ENCODE measurements at regions not wholly inside any gene's neighbourhood (a gene's known extent, or its start where the extent isn't known, plus 50 kb on each side); places are given as distances from the start of the nearest gene placed in this dataset.
A peak's percentile ranks its signal among the peaks of the same experiment; 100 is the strongest.

GRCh38 chr11:122523846-122524805, 131.4 kb upstream of the UBASH3B start:
- DNase-seq (ENCODE audit: low read depth in 1 of 2, low spot score in 1 of 2), result no peak

GRCh38 chr11:122521626-122522025, 133.9 kb upstream of the UBASH3B start:
- DNase-seq (ENCODE audit: low read depth in 1 of 2, low spot score in 1 of 2), result no peak

- no peak for DNase-seq (ENCODE audit: low read depth in 1 of 2, low spot score in 1 of 2)
Measured at GRCh38 chr11:122517403-122518379, 137.8 kb upstream of the UBASH3B start.

GRCh38 chr11:122516686-122517085, 138.8 kb upstream of the UBASH3B start:
- DNase-seq (ENCODE audit: low read depth in 1 of 2, low spot score in 1 of 2), result no peak

- no peak for DNase-seq (ENCODE audit: low read depth in 1 of 2, low spot score in 1 of 2)
Measured at GRCh38 chr11:122513997-122514396, 141.5 kb upstream of the UBASH3B start.

- DNase-seq (ENCODE audit: low read depth in 1 of 2, low spot score in 1 of 2), result no peak
Measured at GRCh38 chr11:122513328-122513727, 142.2 kb upstream of the UBASH3B start.

DNA sequence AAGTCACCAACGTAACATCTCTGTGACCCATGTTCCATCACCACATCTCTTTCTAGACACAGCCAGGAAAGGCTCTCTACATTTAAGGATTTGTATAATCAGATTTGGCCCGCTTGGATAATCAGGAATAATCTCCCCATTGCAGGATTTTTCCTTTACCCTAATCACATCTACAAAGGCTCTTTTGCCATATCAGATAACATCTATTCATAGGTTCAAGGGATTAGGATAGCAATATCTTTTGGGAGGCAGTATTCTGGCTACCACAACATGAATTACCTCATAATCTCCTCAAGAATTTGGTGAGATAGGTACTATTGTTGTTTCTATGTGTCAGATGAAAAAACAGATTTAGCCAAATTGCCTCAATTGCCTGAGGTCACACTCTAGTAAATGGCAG, 142.8 kb upstream of the UBASH3B start:
- DNase-seq (ENCODE audit: low read depth in 1 of 2, low spot score in 1 of 2), result no peak

GRCh38 chr11:122509899-122510298, 145.6 kb upstream of the UBASH3B start:
- no peak for DNase-seq (ENCODE audit: low read depth in 1 of 2, low spot score in 1 of 2)

DNA sequence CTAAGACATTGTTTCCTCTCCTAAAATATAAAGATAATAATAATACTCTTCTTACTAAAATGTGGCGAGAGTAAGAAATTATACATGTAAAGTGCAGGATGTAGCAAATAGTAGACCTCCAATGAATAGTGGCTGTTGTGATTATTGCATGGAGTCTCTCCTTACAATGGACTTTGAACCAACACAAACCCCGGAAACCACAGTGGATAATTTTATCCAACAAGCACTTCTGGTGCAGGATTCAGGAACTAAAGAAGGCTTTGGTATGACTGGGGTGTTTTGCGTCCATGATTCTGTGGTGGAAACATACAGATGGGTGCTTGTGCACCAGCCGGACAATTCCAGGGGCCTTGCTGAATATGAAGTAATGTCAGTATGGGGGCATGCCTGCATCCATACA, 146.4 kb upstream of the UBASH3B start:
- no peak for DNase-seq (ENCODE audit: low read depth in 1 of 2, low spot score in 1 of 2)

DNA sequence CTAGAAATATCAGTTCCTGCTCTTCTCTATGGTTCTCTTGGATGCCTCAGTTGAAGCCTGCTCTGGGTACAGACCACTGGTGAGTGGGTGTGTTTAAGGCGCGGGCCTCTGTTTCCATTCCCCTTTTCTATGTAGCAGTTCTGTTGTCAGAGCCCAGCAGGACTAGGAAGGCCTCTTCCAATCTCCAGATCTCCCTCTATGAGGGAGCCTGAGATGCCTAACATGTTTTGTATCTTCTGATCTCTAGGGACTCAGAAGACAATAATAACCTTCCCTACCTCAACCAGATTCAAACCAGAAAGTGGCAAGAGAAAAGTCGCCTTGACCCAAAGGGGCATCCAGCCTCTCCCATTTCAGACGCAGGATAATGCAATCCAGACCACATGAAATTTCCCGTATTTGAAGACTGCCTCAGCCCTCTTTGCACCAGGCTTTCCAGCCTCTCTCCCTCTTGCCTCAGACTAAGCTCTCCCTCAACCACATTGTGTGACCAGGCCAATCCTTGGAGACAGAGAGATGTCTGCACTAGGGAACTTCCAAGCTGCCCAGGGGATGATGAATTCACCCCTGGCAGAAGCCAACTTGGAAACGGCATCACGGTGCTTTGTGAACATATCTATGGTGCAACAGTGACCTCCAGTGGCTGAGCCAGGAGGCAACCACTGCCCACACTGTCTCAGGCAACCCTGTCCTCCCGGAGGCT, 150.1 kb upstream of the UBASH3B start:
- peak in 1 of 2 donors; percentile 6 for DNase-seq (ENCODE audit: low read depth in 1 of 2, low spot score in 1 of 2)

DNA sequence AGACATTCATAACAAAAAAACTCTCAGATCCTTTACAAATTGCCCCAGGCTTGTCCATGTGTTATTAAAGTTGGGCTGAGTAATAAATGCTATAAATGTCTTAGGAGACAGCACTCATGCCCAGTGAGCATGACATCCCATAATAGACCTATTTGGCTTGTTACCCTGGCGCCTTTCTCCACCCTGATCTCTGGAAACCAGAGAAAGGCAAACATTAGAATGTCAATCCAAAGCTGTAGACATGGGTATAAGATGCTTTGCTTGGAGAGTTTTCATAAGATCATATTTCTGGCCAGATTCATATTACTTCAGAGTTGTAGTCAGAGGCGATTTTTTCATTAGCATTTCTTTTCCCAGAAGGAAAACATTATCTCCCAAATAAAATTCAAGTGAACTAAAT, 161.3 kb upstream of the UBASH3B start:
- no peak for DNase-seq (ENCODE audit: low read depth in 1 of 2, low spot score in 1 of 2)

GRCh38 chr11:122491509-122491908, 164.0 kb upstream of the UBASH3B start:
- DNase-seq (ENCODE audit: low read depth in 1 of 2, low spot score in 1 of 2), result no peak

GRCh38 chr11:122488892-122489706, 166.4 kb upstream of the UBASH3B start:
- no peak for DNase-seq (ENCODE audit: low read depth in 1 of 2, low spot score in 1 of 2)

GRCh38 chr11:122487669-122488068, 167.9 kb upstream of the UBASH3B start:
- DNase-seq (ENCODE audit: low read depth in 1 of 2, low spot score in 1 of 2), result no peak

DNA sequence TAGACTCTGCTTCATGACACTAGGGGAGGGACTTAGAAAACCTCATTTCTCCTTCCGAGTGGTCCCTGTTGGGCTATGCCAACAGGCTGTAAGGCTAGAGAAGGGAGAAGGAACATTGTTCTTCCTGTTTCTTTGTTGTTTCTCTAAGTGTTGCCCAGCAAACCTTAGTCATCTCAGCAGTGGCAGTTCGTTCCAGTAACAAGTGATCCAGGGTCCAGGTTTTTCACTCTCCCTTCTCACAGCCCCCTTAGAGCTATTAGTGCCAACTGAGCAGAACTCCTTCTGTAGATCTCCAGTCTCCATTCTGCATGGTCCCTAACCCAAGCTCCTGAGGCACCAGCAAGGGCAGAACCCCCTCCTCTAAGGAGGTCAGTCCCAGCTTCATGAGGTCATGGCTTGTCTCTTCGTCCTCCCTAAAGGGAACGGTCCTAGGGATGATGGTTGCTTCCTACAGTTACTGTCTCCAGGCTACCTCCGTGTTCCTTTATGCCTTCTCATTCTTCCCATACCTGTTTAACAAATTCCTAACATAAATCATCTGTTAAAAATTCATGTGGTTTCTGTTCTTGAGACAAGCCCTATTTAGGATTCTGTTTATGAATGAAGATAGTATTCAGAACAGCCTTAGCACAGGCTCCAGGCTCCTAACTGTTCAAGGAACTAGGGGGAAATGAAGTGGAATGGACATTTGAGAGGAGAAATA, 168.6 kb upstream of the UBASH3B start:
- DNase-seq (ENCODE audit: low read depth in 1 of 2, low spot score in 1 of 2), result no peak

DNA sequence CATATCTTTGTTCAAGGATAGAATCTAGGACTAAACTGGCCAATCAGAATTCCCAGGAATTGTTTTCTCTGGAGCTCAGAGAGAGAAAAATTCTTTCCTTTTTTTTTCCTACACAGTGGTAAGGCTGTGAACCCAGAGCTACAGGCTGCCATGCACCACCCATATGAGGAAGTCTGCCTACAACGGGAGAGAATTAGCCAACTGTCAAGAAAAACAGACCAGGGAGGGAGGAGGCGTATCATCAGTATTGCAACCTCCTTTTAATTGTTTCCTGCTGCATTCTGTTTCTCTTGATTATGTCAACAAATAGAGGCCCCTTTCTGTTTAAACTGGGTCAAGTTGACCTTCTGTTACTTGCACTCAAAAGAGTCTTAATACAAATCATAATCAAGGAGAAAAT, 176.5 kb upstream of the UBASH3B start:
- DNase-seq (ENCODE audit: low read depth in 1 of 2, low spot score in 1 of 2), result no peak

DNA sequence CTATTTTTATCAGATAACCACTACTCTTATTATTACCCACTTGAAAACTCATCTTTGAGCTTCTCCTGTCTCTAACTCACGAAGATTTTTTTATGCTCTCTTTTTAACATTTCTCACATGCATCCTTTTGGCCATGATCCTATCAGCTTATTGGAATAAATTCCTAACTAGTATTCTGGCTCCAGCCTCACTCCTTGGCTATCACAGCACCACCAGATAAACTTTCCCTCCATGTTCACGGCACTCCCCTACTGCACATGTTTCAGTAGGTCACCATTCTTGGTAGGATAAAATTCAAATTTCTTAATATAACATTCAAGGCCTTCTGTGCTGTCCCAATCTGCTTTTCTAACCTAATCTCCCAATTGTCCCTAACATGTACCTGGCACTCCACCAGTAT, 186.6 kb upstream of the UBASH3B start:
- DNase-seq (ENCODE audit: low read depth in 1 of 2, low spot score in 1 of 2), result no peak

DNA sequence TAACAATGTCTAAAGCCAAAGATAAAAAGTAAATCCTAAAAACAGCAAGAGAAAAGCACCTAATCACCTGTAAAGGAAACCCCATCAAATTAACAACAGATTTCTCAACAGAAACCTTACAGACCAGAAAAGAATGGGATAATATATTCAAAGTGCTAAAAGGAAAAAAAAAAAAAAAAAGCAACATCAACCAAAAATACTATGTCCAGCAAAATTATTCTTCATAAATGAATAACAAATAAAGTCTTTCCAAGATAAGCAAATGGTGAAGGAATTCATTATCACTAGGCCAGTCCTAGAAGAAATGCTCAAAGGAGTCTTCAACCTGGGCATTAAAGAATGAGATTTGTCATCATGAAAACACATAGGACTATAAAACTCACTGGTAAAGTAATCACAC, 192.0 kb upstream of the UBASH3B start:
- DNase-seq (ENCODE audit: low read depth in 1 of 2, low spot score in 1 of 2), result no peak

DNA sequence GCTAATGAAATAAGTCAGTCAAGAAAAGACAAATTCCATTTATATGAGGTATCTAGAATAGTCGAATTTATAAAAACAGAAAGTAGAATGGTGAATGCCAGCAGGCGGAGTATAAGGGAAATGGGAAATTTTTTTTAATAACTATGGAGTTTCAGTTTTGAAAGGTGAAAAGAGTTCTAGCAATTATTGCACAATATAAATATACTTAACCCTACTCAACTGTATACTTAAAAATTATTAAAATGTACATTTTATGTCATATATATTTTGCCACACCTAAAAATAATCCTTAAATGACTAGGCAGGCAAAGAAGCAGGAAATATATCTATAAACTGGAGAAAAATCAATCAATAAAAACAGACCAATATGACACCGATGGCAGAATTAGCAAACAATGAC, 196.5 kb upstream of the UBASH3B start:
- no peak for DNase-seq (ENCODE audit: low read depth in 1 of 2, low spot score in 1 of 2)

GRCh38 chr11:122453586-122453985, 201.9 kb upstream of the UBASH3B start:
- DNase-seq (ENCODE audit: low read depth in 1 of 2, low spot score in 1 of 2), result no peak

Data from stimulated activated CD4-positive, alpha-beta T cell treated with anti-CD3 and anti-CD28 coated beads, Interleukin-15, amount 100 ng/mL, for 1 hour (primary cell).